GM18507 (cell line): ENCODE measurements at regions not wholly inside any gene's neighbourhood (a gene's known extent, or its start where the extent isn't known, plus 50 kb on each side); places are given as distances from the start of the nearest gene placed in this dataset.

Experiments used
- DNase-seq: peaks from one replicate; pipeline ENCODE4 v3.0.0; 2011; ENCODE audit warnings: low read depth; ENCODE audit not compliant: insufficient read length; ENCODE audit errors: extremely low spot score
- FAIRE-seq: peaks from 2 replicates; lab custom pipeline; 2011; peaks lifted over from hg19 to GRCh38; lab: Jason Lieb, UNC

- FAIRE-seq = no peak
- DNase-seq = no peak
Measured at GRCh38 chr16:85327731-85328675, 215.7 kb upstream of the CIBAR2 start.

- DNase-seq (no peak), FAIRE-seq (no peak)
Measured at GRCh38 chr16:85328676-85329058, 216.4 kb upstream of the CIBAR2 start.

DNA sequence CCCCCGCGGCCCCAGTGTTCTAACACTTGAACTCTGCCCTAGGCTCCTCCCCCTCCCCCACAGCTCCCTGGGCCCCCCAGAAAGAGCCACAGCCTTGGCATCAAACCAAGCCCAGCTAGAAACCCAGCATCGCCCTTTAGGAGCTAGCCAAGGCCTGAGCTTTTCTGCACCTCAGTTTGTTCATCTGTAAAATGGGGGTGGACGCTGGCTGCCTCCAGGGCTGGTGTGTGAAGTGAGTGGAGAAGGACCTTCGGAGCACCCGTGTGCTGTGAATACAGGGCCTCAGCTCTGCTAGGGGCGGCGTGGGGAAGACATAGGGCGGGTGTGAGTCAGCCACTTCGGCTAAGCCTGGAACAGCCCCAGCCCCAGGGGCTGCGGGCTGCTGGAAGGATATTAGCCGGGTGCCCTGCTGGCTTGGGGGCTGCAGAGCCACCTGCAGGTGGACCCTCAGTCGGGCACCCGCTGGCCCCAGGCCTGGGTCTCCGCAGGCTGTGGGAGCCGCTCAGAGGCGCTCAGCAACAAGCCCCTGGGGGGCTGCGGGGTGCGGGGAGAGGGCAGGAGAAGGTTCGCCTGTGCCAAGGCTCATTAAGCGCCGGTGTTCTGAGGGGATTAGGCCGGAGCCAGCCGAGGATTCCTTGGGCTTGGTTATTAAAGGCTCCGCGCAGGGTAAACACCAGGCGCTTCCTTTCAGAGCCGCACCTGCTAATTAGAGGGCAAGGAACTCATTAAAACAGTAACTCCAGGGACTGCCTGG lies 217.0 kb upstream of the CIBAR2 start:
- FAIRE-seq = no peak

GRCh38 chr16:85330006-85330693 lies 217.9 kb upstream of the CIBAR2 start:
- no peak for FAIRE-seq
- no peak for DNase-seq

More for the DNA sequence above, 217.0 kb upstream of the CIBAR2 start:
- DNase-seq = no peak

DNA sequence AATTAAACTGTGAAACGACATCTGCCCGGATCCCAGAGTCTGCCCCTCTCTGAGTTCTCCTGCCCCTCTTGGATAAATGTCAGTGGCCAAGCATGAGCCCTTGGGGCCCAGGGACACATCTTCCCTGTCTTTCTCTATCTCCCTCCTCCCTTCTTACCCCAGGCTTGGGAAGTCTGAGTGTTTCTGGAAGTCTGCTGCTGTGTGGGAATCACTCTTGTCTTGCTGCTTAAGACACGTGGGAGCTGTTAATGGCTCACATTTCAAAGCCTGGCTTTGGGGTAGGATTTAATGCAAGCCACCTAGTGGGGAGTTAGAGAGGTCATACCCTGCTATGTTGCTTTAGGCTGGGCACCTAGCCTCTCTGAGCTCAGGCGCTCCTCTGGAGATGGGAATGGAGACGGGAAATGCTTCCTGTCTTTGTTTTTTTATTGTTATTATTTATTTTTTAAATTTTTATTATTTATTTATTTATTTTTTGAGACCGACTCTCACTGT lies 218.5 kb upstream of the CIBAR2 start:
- peak; percentile 35 for DNase-seq

DNA sequence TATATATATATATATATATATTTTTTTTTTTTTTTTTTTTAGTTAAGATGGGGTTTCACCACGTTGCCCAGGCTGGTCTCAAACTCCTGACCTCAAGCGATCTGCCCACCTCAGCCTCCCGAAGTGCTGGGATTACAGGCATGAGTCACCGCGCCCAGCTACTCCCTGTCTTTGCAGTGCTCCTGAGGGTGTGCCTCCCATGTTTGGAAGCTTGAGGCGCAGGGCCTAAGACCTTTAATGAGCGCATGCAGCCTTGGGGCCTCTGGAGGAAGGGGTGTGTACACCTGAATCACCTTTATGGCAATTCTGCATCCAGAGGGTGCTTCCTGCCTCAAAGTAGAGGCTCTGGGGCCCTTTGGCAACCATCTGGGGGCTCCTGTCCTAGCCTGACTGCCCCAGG lies 219.4 kb upstream of the CIBAR2 start:
- no peak for FAIRE-seq
- DNase-seq = no peak

More for the DNA sequence above, 218.5 kb upstream of the CIBAR2 start:
- peak; percentile 58 for FAIRE-seq

GRCh38 chr16:85332175-85332574 lies 219.9 kb upstream of the CIBAR2 start:
- FAIRE-seq (no peak), DNase-seq (no peak)

DNA sequence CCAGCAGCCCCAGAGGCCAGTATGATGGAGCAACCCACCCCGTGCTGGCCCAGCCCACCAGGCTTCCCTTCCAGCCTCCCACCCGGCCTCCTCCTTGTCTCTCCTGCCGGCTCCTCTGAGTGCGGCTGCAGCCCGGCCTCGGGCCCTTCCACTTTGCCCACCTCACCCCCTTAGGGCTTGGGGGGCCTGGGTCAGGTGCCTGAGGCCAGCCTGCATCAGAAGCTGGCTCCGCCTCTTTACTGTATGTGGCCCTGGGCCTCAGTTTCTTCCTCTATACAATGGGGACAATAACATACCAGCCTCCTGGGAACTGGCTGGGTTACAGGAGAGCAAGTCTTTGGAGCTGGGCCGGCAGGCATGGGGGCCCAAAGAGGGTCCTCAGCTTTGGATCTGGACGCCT lies 221.1 kb upstream of the CIBAR2 start:
- no peak for FAIRE-seq
- no peak for DNase-seq

GRCh38 chr16:85333744-85334640 lies 221.7 kb upstream of the CIBAR2 start:
- DNase-seq (no peak), FAIRE-seq (no peak)

- DNase-seq = no peak
- no peak for FAIRE-seq
Measured at GRCh38 chr16:85334718-85335583, 222.7 kb upstream of the CIBAR2 start.

DNA sequence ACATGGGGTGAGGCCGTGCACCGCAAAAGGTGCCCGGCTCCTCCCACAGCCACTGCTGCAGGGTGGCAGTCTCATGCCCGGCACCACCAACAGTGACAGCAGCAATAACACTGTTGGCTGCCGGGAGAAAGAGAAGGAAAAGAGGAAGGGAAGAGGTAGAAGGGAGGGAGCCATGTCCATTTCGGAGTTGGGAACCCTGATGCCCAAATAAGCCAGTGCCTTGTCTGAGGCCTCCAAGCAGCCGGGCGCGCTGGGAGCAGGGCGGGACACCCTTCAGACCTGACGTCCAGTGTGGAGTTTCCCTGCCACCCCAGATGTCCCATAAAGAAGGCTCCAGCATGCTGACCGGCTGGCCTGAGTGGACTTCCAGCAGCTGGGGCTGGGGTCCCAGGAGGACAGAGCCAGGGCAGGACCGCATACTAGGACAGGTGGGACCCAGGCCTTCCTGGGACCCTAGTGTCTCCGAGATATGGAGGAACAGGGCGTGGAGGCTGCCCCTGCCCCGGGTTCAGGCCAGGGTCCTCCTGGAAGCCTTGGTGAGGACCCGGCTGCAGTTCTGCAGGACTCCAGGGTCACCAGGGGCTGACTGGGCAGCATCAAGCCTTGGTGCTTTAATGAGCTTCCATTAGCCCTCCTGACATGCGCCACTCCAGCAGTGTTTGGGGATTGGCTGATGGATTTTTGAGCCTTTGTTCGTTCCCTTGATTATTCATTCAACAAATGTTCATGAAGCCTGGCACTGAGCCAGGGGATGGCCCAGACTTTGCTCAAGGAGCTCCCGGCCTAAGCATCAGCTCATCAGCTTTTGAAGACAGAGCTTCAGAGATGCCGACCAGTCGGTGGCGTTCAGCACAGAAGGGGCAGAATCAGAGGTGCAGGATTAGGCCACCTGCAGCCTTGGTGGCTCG lies 223.6 kb upstream of the CIBAR2 start:
- DNase-seq = no peak
- no peak for FAIRE-seq

DNA sequence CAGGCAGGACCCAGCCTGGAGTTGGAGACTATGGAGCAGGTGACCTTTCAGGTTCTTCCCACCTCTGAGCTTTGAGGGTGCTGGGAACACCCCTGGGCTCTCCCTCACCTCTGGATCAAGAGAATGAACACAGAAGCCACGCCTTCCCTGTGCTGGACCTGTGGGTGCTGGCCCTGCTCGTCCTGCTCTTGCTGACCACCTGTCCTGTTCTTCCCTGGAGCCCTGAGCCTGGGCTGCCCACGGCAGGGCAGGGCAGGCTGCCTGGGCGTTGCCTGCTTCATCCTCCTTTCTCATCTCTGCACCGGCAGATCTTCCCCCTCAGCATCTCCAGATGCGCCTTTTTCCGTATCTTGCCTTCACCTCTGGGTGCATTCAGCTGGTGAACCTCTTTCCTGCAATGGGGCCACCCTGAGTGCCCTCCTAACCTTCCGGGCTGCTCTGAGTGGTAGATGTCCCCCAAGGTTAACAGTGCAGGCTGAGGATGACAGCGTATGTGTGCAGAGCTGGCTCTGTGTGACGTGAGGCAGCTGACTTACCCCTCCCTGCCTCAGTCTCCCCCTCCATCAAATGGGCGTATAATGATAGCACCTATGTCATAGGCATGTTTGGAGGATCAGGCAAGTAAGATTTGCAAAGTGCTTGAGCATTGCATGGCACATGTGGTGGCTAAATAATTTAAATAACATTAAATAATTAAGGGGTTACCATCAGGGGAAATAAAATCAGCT lies 225.8 kb upstream of the CIBAR2 start:
- DNase-seq (no peak), FAIRE-seq (no peak)

- DNase-seq = no peak
Measured at GRCh38 chr16:85338638-85338982, 226.3 kb upstream of the CIBAR2 start.

DNA sequence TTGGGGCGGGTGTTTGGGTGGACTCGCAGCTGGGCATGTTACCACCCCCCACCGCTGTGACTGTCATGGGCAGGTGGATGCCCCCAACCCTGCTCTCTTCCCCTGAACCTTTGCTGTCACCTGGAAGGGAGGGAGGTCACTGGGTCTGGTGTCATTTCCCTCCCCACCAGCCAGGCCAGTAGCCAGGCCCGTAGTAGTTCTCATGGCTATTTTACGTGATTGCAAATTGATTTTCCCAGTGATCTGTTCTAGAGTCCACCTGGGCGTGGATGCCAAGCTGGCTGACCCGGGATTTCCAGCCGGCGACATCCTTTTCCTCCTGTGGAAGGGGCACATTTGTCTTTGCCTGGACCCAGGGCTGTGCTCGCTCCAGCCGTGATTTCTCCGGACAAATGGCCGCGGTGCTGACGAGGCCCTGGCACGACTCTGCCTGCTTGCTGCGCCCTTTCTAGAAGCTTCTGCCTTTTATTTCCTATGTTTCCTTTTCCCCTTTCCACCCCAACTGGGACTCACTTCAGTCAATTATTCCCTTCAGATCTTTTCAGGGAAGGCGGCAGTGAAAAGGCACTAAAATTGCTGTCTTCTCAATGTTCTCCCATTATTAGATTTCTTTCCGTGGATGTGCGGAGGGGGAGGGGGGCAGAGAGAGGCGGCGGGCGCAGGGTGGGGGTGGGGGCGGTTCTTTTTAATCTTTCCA lies 226.9 kb upstream of the CIBAR2 start:
- DNase-seq = no peak
- FAIRE-seq = no peak

More at GRCh38 chr16:85338638-85338982, 226.3 kb upstream of the CIBAR2 start:
- FAIRE-seq = no peak

DNA sequence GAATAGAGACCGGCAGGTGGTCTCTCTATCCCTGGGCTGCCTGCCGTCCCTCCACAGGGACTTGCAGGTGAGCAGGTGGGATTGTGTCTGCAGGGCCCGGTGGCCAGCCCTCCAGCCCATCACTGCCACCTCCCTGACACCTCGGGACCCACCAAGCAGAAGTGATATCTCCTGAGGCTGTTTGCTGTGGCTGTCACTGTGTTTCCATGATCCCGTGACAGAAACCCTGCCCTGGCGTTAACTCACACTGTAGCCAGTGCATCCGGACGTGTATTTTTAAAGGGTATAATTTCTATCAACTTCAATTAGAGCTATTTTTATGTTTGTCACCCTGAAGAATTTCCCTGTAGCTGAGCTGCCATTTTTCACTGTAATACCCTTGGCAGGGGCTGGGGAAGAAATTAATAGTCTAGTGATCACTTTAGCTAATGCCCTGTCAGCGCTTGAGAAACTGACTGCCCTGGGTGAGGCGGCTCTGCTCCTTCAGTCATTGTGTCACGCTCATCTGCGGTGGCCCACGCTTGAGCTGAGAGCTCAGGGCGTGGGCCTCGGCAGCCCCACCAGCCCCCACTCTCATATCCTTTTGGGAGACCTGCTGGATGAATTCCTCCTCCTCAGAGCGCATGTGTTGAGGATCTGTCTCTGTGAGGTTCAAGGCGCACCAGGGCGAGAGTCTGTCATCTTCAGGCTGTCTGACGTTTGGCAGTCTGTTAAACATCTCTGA lies 229.9 kb upstream of the CIBAR2 start:
- DNase-seq = no peak
- no peak for FAIRE-seq
